PC-3 (cell line): ENCODE measurements at regions not wholly inside any gene's neighbourhood (a gene's known extent, or its start where the extent isn't known, plus 50 kb on each side); places are given as distances from the start of the nearest gene placed in this dataset.

Experiments used
- CTCF ChIP-seq: fragments of 300-600 bp; sonication (generic); conservative IDR thresholded peaks from 2 replicates; pipeline ENCODE4 v1.5.1; 2017; ENCODE audit warnings: antibody characterized with exemption, low read depth, mild to moderate bottlenecking, low read length
- EZH2 ChIP-seq: fragments of 300-600 bp; sonication (generic); IDR thresholded peaks from one replicate; pipeline ENCODE4 v1.6.1; 2017; ENCODE audit warnings: antibody characterized with exemption, mild to moderate bottlenecking, low read length; ENCODE audit not compliant: unreplicated experiment
- EZH2phosphoT487 ChIP-seq: fragments of 300-600 bp; sonication (generic); IDR thresholded peaks from 2 replicates; pipeline ENCODE4 v1.6.1; 2018; ENCODE audit warnings: mild to moderate bottlenecking, antibody characterized with exemption, low read length, borderline replicate concordance

GRCh38 chr4:156523991-156524390 is 447.6 kb downstream of the PDGFC start:
- TF ChIP-seq EZH2 (no peak), CTCF (no peak), EZH2phosphoT487 (no peak)
